GM18951 (cell line): ENCODE measurements at regions not wholly inside any gene's neighbourhood (a gene's known extent, or its start where the extent isn't known, plus 50 kb on each side); places are given as distances from the start of the nearest gene placed in this dataset.

ENCODE experiments used
- POLR2A ChIP-seq: IDR thresholded peaks from 4 replicates; pipeline ENCODE4 v1.6.1; 2011; ENCODE audit warnings: mild to moderate bottlenecking; ENCODE audit not compliant: insufficient read length, insufficient read depth; ENCODE audit errors: extremely low read depth
- in situ Hi-C: fragments of 300-500 bp; cut with MboI; formaldehyde crosslinking; loops from one replicate; pipeline ENCODE4 v1.12.0; 2022; ENCODE audit warnings: low sequenced_read_pairs, mixed read lengths, inconsistent platforms; ENCODE audit not compliant: unreplicated experiment

DNA sequence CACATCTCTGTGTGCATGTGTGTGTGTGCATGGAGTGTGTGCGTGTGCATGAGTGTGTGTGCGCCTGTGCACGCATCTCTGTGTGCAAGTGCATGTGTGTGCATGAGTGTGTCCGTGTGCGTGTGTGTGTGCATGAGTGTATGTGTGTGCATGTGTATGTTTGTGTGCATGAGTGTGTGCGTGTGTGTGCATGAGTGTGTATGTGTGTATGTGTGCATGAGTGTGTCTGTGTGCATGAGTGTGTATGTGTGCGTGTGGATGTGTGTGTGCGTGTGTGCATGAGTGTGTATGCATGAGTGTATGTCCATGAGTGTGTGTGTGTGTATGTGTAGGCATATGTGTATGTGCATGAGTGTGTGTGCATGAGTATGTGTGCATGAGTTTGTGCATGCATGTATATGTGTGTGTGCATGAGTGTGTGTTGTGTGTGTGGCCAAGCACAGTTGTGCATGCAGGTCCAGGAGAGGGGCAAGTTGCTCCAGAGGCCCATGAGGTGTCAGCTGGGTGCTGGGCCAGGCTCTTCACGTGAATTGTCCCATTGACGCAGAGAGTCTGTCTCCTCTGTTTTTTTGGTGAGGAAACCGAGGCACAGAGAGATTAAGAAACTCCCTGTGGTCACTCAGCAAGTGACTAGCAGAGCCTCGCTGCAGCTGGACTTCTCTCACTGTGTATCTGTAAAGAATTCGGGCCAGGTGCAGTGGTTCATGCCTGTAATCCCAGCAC lies 75.5 kb downstream of the ASB1 start:
- no peak for TF ChIP-seq POLR2A
- in situ Hi-C loops, result no loop called here

- no peak for TF ChIP-seq POLR2A
- in situ Hi-C loops, result no loop called here
These were observed 76.4 kb downstream of the ASB1 start for GRCh38 chr2:238502956-238503791.

DNA sequence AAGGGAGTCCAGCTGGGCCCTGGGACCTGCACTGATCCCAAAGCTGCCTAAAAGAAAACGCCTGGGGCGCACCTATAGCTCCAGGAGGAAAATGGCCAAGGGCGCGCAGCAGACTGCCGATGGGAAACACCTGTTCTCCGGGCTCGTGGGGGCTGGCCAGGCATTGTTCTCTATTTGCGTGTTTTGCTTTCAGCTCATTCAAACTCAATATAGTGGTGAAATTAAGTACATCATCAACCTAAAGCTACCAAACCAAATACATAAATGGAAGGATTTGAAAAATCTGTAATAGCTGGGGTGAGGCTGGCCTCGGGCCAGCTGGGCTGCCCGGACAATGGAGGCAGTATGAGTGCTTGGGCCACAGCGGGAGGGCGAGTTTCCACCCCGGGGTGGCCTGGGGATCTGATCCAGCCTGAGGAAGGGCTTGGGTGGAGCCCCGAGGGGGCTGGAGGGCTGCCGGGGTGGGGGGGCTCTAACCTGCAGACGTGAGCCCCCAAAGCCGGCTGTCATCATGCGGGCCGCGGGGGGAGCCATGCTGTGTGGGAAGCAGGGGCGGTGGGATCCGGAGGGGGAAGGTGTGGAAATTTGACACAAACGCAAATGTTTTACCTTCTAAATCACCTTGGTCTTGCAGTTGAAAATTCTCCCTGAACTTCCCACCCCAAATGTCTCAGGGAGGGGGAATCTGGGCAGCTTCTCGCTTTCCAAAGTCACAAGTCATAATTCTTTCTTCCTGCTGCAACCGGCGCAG lies 77.6 kb downstream of the ASB1 start:
- TF ChIP-seq POLR2A, result no peak
- in situ Hi-C loops, result no loop called here

DNA sequence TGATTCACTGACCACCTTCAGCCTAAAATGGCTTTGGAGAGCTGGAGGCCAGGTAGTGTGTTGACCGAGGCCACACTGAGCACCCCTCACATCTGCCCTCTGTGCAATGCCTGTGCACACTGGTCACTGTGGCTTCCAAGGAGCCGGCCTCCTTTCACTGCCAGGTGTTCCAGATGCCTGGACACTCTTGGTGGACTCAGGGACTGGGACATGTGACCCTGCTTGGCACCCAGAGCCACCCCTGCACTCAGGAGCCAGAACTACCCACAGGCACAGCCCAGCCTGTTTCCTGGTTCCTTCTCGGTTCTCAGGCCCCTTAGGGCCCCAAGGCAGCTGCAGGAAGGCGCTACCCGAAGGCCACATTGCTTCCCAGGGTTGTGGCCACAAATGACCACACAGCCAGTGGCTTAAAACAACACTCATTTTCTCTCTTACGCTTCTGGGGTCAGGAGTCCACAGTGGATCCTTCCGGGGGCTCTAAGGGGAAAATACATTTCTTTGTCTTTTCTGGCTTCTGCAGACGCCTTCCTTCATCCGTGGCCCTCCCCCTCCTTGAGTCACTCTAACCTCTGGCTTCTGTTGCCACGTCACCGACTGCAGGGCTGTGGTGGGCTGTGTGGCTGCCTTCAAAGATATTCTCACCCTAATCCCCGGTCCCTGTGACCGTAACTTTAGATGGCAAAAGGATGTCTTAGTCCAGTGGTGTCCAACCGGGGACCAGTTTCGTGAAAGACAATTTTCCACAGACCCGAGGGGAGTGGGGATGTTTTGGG lies 78.6 kb downstream of the ASB1 start:
- TF ChIP-seq POLR2A, result no peak
- in situ Hi-C loops, result no loop called here

- in situ Hi-C loops, result no loop called here
- no peak for TF ChIP-seq POLR2A
These were observed 79.2 kb downstream of the ASB1 start for GRCh38 chr2:238505892-238506280.

DNA sequence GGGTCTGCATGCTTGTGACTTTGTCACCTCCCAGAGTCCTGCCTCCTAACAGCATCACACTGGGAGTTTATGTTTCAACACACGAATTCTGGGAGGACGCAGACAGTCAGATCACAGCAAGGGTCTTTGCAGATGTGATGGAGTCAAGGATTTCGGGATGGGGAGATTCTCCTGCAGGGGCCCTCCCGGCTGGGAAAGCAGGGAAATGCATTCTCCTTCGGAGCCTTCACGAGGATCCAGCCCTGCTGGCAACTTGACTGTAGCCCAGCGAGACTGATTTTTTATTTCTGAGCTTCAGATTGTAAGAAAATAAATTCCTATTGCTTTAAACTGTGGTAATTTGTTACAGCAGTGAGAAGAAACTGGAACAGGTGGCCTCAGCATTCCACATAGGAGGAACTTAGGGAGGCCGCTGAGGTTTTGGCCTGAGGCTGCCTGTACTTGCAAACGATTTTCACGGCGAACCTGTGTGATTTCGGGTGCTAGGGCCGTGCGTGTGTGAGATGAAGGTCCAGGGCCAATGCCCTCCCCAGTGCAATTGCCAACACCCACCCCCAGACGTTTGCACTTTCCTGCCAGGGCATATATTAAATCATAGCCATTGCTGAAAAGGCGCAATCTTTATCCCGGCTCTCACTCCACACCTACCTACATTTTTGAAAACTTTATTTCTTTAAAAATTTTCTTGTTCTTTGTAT lies 79.8 kb downstream of the ASB1 start:
- in situ Hi-C loops, result no loop called here
- no peak for TF ChIP-seq POLR2A

DNA sequence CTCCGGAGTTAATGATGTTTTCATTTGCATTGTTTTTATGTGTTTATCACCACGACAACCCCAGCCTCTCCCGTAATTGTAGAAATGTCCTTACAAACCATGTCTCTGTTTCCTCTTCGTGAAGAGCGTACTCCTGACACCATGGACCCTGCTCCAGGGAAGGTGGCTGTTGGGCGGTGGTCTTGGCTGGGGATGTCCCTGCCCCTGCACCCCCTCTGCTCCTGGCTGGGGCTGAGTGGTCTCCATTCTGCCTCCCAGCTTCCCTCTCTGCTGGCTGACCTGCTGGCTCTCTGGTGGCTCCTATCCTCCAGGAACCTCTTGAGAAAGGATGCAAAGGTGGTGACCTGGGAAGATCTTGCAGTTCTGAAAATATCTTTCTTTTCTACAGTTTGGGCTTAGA lies 81.1 kb downstream of the ASB1 start:
- in situ Hi-C loops, result no loop called here
- TF ChIP-seq POLR2A, result no peak

- in situ Hi-C loops, result no loop called here
- TF ChIP-seq POLR2A, result no peak
These were observed 82.6 kb downstream of the ASB1 start for GRCh38 chr2:238509151-238509835.

DNA sequence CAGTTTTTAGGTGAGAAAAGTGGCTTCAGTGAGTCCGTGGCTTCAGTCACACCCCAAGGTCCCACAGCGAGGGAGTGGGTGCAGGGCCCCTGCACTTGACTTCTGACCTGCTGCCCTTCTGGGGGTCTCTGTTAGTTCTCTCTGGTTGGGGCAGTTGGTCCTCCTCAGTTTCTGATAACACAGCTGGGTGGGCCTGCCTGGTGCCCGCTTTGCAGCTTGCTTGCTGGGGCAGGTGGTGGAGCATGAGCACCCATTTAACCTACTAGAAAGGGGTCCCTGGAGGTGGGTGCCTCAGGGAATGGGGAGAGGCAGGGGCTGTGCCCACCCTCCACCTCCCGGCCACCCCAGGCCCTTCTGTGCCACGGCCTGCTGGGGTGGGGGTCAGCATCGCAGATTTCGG lies 83.2 kb downstream of the ASB1 start:
- in situ Hi-C loops, result no loop called here
- TF ChIP-seq POLR2A, result no peak

DNA sequence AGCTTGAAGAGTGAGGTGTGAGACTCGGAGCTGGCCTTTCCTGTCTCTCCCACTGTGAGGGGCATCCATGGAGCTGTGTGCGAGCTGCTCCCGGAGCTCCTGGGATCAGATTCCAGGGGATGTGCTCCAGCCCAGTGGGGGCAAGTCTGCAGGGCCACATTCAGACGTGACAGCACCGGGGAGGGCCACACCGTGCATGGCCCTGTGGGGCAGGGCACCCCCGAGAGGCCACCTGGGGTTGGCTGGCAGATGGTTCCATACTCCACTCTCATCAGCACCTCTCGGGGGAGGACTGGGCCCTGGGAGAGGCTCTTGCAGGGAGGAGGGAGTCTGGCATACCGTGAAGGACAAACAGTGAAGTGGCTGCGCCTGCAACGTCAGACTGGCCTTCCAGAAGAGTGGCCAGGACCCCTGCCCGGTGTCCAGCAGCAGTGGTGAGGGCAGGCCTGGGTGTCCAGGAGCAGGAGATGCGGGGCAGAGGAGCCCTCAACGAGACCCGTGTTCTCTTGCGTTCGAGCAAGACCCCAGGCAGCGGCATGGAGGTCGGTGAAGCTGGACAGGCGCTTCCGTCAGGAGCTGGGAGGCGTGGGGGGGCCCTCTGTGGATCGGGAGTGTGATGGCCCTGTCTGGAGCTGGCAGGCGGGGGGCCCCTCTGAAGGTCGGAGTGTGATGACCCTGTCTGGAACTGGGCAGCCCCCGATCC lies 84.3 kb downstream of the ASB1 start:
- TF ChIP-seq POLR2A, result no peak

DNA sequence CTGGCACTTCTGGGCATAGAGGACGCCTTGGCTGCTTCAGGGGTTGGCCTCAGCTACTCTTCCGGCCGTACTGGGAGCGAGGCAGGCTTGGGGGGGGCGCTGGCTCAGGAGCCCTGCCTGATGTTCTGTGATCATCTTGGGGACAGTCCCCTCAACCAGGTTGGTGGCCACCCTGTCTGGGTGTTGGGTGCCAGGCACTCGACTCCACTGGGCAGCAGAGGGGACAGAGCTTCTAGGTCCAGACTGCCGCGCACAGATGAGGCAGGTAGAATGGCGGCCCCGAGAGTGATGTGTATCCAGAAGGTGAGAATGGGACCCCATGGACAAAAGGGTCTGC lies 84.9 kb downstream of the ASB1 start:
- TF ChIP-seq POLR2A, result no peak
- in situ Hi-C loops, result no loop called here

More for the DNA sequence above, 84.3 kb downstream of the ASB1 start:
- in situ Hi-C loops, result no loop called here
